IPS DF 19.7 (cell line): ENCODE measurements at regions not wholly inside any gene's neighbourhood (a gene's known extent, or its start where the extent isn't known, plus 50 kb on each side); places are given as distances from the start of the nearest gene placed in this dataset.
A peak's percentile ranks its signal among the peaks of the same experiment; 100 is the strongest.

Source experiments
- DNase-seq: peaks from one replicate; pipeline ENCODE4 v3.0.0-alpha.2; 2013; ENCODE audit warnings: low read depth, low spot score

GRCh38 chr14:58947814-58948445 is 240.5 kb upstream of the DAAM1 start:
- no peak for DNase-seq

- no peak for DNase-seq
Measured at GRCh38 chr14:58950555-58950954, 237.9 kb upstream of the DAAM1 start.

GRCh38 chr14:58951143-58951542 is 237.3 kb upstream of the DAAM1 start:
- no peak for DNase-seq

GRCh38 chr14:58954052-58954451 is 234.4 kb upstream of the DAAM1 start:
- no peak for DNase-seq

- DNase-seq = no peak
Measured at GRCh38 chr14:58954901-58955861, 233.3 kb upstream of the DAAM1 start.

GRCh38 chr14:58961045-58961731 is 227.3 kb upstream of the DAAM1 start:
- no peak for DNase-seq

GRCh38 chr14:58963873-58964597 is 224.4 kb upstream of the DAAM1 start:
- DNase-seq = no peak

- no peak for DNase-seq
Measured at GRCh38 chr14:58964598-58964928, 223.9 kb upstream of the DAAM1 start.

- no peak for DNase-seq
Measured at GRCh38 chr14:58965601-58966000, 222.9 kb upstream of the DAAM1 start.

- no peak for DNase-seq
Measured at GRCh38 chr14:58966997-58967396, 221.5 kb upstream of the DAAM1 start.

GRCh38 chr14:58969951-58970751 is 218.3 kb upstream of the DAAM1 start:
- DNase-seq = peak; percentile 52

GRCh38 chr14:58972233-58973017 is 216.0 kb upstream of the DAAM1 start:
- no peak for DNase-seq

GRCh38 chr14:58977366-58977765 is 211.1 kb upstream of the DAAM1 start:
- no peak for DNase-seq

- DNase-seq = no peak
Measured at GRCh38 chr14:58978343-58978742, 210.1 kb upstream of the DAAM1 start.

GRCh38 chr14:58979325-58979724 is 209.1 kb upstream of the DAAM1 start:
- DNase-seq = no peak

GRCh38 chr14:58981840-58982239 is 206.6 kb upstream of the DAAM1 start:
- no peak for DNase-seq

- DNase-seq = no peak
Measured at GRCh38 chr14:58985786-58986185, 202.7 kb upstream of the DAAM1 start.

GRCh38 chr14:58987591-58987990 is 200.9 kb upstream of the DAAM1 start:
- no peak for DNase-seq

- DNase-seq = no peak
Measured at GRCh38 chr14:58992935-58993334, 195.5 kb upstream of the DAAM1 start.

GRCh38 chr14:58994130-58994529 is 194.3 kb upstream of the DAAM1 start:
- no peak for DNase-seq
